ENCODE measurements at regions not wholly inside any gene's neighbourhood (a gene's known extent, or its start where the extent isn't known, plus 50 kb on each side); places are given as distances from the start of the nearest gene placed in this dataset.

- no peak for TF ChIP-seq POLR2A (IDR thresholded peaks at IDR 0.05; ENCODE audit: low read length)
- TF ChIP-seq SMC3 (IDR thresholded peaks at IDR 0.05) = no peak
- TF ChIP-seq CTCF (IDR thresholded peaks at IDR 0.05) = no peak
- no peak for TF ChIP-seq CEBPB (IDR thresholded peaks at IDR 0.05)
- TF ChIP-seq KDM1A (IDR thresholded peaks at IDR 0.05; ENCODE audit: low read depth) = no peak
- no peak for TF ChIP-seq HOXA7 (CRISPR knock-in tag; IDR thresholded peaks at IDR 0.05)
- no peak for TF ChIP-seq REST (IDR thresholded peaks at IDR 0.05)
- TF ChIP-seq ZSCAN20 (CRISPR knock-in tag; IDR thresholded peaks at IDR 0.05) = no peak
- no peak for TF ChIP-seq USF2 (IDR thresholded peaks at IDR 0.05)
- no peak for TF ChIP-seq ELK1 (IDR thresholded peaks at IDR 0.05; ENCODE audit: low read depth, low read length)
- no peak for TF ChIP-seq PHF8 (IDR thresholded peaks at IDR 0.05; ENCODE audit: borderline replicate concordance, low read depth)
- TF ChIP-seq HDAC2 (IDR thresholded peaks at IDR 0.05) = no peak
- no peak for TF ChIP-seq MAZ (IDR thresholded peaks at IDR 0.05; ENCODE audit: borderline replicate concordance, low read depth, low read length)
These were observed 161.6 kb downstream of the PCDH18 start for GRCh38 chr4:137370679-137371078.

All from A549 (cell line).